Endothelial cell of umbilical vein (primary cell): ENCODE measurements at regions not wholly inside any gene's neighbourhood (a gene's known extent, or its start where the extent isn't known, plus 50 kb on each side); places are given as distances from the start of the nearest gene placed in this dataset.

Source experiments
- BruUV-seq: library from RNA; stranded (reverse); fragments of 400-500 nt; replicated peaks from 2 replicates; lab custom pipeline; 2021; lab: Mats Ljungman, UMichigan
- CTCF ChIA-PET: fragments of 300-600, 350-600 bp; sonication (Branson Sonifier 250); formaldehyde crosslinking; loops from one replicate; lab custom pipeline; 2021; ENCODE audit warnings: antibody characterized with exemption, inconsistent platforms; lab: Charles Lee
- POLR2A ChIA-PET: fragments of 300-600, 350-600 bp; sonication (Branson Sonifier 250); formaldehyde crosslinking; loops from one replicate; lab custom pipeline; 2021; ENCODE audit warnings: antibody characterized with exemption, inconsistent platforms; lab: Charles Lee
- DNase-seq: peaks from one replicate; pipeline ENCODE4 v3.0.0-alpha.2; 2011; ENCODE audit warnings: low read depth, low spot score
- FAIRE-seq: peaks from 2 replicates; lab custom pipeline; 2011; peaks lifted over from hg19 to GRCh38; lab: Jason Lieb, UNC
- H2AFZ ChIP-seq: 2 replicates; pipeline ENCODE4 v1.6.0; 2012; ENCODE audit warnings: low read depth, low read length, control low read depth, inconsistent platforms
- H3K27ac ChIP-seq: 2 replicates; pipeline ENCODE4 v1.5.1; 2011; ENCODE audit warnings: low read depth, mild to moderate bottlenecking, control low read depth, low read length, moderate library complexity; ENCODE audit not compliant: insufficient read depth
- H3K27me3 ChIP-seq, 2 experiments: 2 replicates each; pipeline versions ENCODE4 v1.6.0 to v1.6.1; 2011; ENCODE audit warnings: low read length in 2 of 2, mixed read lengths in 1 of 2; ENCODE audit not compliant: control insufficient read depth in 2 of 2, insufficient read depth in 2 of 2
- H3K36me3 ChIP-seq, 2 experiments: 2 replicates in 1 of 2; 3 replicates in 1 of 2; pipeline ENCODE4 v1.5.1; 2011; ENCODE audit warnings: low read length in 2 of 2, mild to moderate bottlenecking in 1 of 2, moderate library complexity in 1 of 2; ENCODE audit not compliant: control insufficient read depth in 2 of 2, insufficient read depth in 2 of 2; ENCODE audit errors: extremely low read depth in 1 of 2
- H3K4me1 ChIP-seq: 3 replicates; pipeline ENCODE4 v1.5.1; 2011; ENCODE audit warnings: mild to moderate bottlenecking, low read length; ENCODE audit not compliant: control insufficient read depth, insufficient read depth; ENCODE audit errors: extremely low read depth
- H3K4me2 ChIP-seq: 2 replicates; pipeline ENCODE4 v1.6.1; 2011; ENCODE audit warnings: low read length, control low read depth, mixed read lengths; ENCODE audit not compliant: insufficient read depth
- H3K4me3 ChIP-seq, 3 experiments: fragments of 200-600 bp in 1 of 3; sonication (generic), shearing (Covaris generic) in 1 of 3; replicated peaks in 1 of 3; 2 replicates each; pipeline ENCODE4 v1.5.1; 2011 to 2016; ENCODE audit warnings: control low read depth in 3 of 3, low read length in 3 of 3, mild to moderate bottlenecking in 2 of 3, inconsistent platforms in 1 of 3, low read depth in 1 of 3, moderate library complexity in 1 of 3; ENCODE audit not compliant: insufficient read depth in 1 of 3
- H3K79me2 ChIP-seq: 2 replicates; pipeline ENCODE4 v1.6.0; 2012; ENCODE audit warnings: low read length, inconsistent platforms; ENCODE audit not compliant: control insufficient read depth, insufficient read depth
- H3K9ac ChIP-seq: replicated peaks from 2 replicates; pipeline ENCODE3; 2011; ENCODE audit warnings: low read length, control low read depth; ENCODE audit not compliant: insufficient read depth; ENCODE audit errors: extremely low read depth
- H3K9me1 ChIP-seq: replicated peaks from 3 replicates; pipeline ENCODE4 v1.6.0; 2011; ENCODE audit warnings: mild to moderate bottlenecking, low read length; ENCODE audit not compliant: control insufficient read depth, insufficient read depth; ENCODE audit errors: extremely low read depth
- H3K9me3 ChIP-seq: replicated peaks from 2 replicates; pipeline ENCODE4 v1.5.1; 2012; ENCODE audit warnings: low read length, inconsistent platforms; ENCODE audit not compliant: control insufficient read depth, insufficient read depth
- H4K20me1 ChIP-seq: replicated peaks from 2 replicates; pipeline ENCODE3; 2011; ENCODE audit warnings: mild to moderate bottlenecking, low read length; ENCODE audit not compliant: control insufficient read depth, insufficient read depth; ENCODE audit errors: extremely low read depth
- EZH2 ChIP-seq: IDR thresholded peaks from 2 replicates; pipeline ENCODE4 v1.6.1; 2012; ENCODE audit warnings: borderline replicate concordance, low read depth, mild to moderate bottlenecking, moderate library complexity, low read length, inconsistent platforms; ENCODE audit not compliant: severe bottlenecking
- FOS ChIP-seq: IDR thresholded peaks from 2 replicates; pipeline ENCODE4 v1.6.1; 2011; ENCODE audit warnings: mild to moderate bottlenecking, low read length, moderate library complexity, borderline replicate concordance; ENCODE audit not compliant: insufficient read depth
- GATA2 ChIP-seq: IDR thresholded peaks from 2 replicates; pipeline ENCODE4 v1.7.0; 2011; ENCODE audit warnings: low read depth, mild to moderate bottlenecking, moderate library complexity, mixed read lengths, low read length; ENCODE audit not compliant: insufficient read length, insufficient read depth
- JUN ChIP-seq: IDR thresholded peaks from 2 replicates; pipeline ENCODE4 v1.6.1; 2011; ENCODE audit warnings: borderline replicate concordance, low read depth; ENCODE audit not compliant: insufficient read length, insufficient read depth
- MYC ChIP-seq: IDR thresholded peaks from one replicate; pipeline ENCODE4 v1.6.1; 2011; ENCODE audit warnings: mild to moderate bottlenecking, low read depth, low read length
- POLR2A ChIP-seq: IDR thresholded peaks from 2 replicates; pipeline ENCODE4 v1.6.1; 2012; ENCODE audit warnings: low read depth, mild to moderate bottlenecking, control low read depth, low read length
- POLR2AphosphoS5 ChIP-seq: IDR thresholded peaks from 2 replicates; pipeline ENCODE4 v1.6.1; 2012; ENCODE audit warnings: low read depth, mild to moderate bottlenecking, control low read depth, low read length, moderate library complexity; ENCODE audit not compliant: insufficient read depth
- dilution Hi-C: fragments of 300-500 bp; cut with MboI; formaldehyde crosslinking; loops from one replicate; pipeline ENCODE4 v1.15.0; 2019; ENCODE audit warnings: low sequenced_read_pairs; ENCODE audit not compliant: extremely low pct_ligation_motif_present
- intact Hi-C: fragments of 100-400 bp; cut with micrococcal nuclease; formaldehyde crosslinking; loops from one replicate; pipeline ENCODE4 v1.10.0; 2022
- TF ChIP-seq, protein P1 (sequence below), 2 donors: IDR thresholded peaks; 1 replicate in 1 of 2; 2 replicates in 1 of 2; pipeline ENCODE4 v1.5.1; 2011; ENCODE audit warnings: low read length in 2 of 2, mild to moderate bottlenecking in 2 of 2, moderate library complexity in 2 of 2, control low read depth in 1 of 2, inconsistent platforms in 1 of 2, low read depth in 1 of 2; ENCODE audit not compliant: insufficient read depth in 1 of 2; ENCODE audit errors: extremely low read depth in 1 of 2
- TF ChIP-seq, protein P2 (sequence below): IDR thresholded peaks from 2 replicates; pipeline ENCODE4 v1.6.1; 2011; ENCODE audit not compliant: insufficient read depth, insufficient read length

DNA sequence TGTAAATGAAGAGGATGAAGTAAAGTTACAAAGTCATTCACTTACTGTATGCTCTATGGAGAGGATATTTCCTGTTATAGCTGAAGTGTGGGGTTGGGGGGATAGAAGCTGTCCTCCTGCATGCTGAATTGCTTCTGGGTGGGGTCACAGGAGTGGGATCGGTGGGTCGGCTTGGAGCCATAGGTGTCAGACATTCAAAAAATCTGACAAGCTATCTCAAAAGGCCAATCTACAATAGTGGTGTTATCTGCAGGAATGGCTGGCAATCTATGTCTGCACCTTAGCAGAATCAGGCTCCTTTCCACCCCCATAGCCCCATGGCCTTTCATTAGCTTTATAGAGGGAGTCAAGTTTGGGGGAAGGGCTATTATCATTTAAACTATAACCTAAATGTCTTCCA is 104.9 kb downstream of the ABCC12 start:
- Histone ChIP-seq H3K27me3 (peaks cover 0 to 2% of the 10 kb centered on the region in 2 experiments), H3K79me2 (no peaks in the 10 kb centered on the region), H3K9me3 (no peaks in the 10 kb centered on the region), H2AFZ (no peak overlapping the region), H3K9me1 (no peaks in the 10 kb centered on the region), H3K27ac (no peak overlapping the region), H3K36me3 (no peaks in the 10 kb centered on the region), H3K9ac (no peak overlapping the region), H4K20me1 (no peaks in the 10 kb centered on the region), H3K4me2 (no peak overlapping the region), H3K4me1 (no peaks in the 10 kb centered on the region), H3K4me3 (no peak overlapping the region)
- no peak for DNase-seq
- POLR2A ChIA-PET, result no interaction called here
- CTCF ChIA-PET, result interaction anchor here (1.1 kb wide), 1 partner anchor 907 kb away, joined by 4 read pairs; the partner anchor contains the start of gene NETO2
- no TSS peak for BruUV-seq
- no peak for FAIRE-seq
- dilution Hi-C loops (no loop called here), intact Hi-C loops (loop anchor here (10.0 kb wide), 1 partner anchor 1106 kb away; no protein-coding TSS in a partner anchor)
- TF ChIP-seq POLR2AphosphoS5 (no peak), JUN (no peak), EZH2 (no peak), MYC (no peak), GATA2 (no peak), FOS (no peak), POLR2A (no peak)
- TF ChIP-seq, protein P1, sequence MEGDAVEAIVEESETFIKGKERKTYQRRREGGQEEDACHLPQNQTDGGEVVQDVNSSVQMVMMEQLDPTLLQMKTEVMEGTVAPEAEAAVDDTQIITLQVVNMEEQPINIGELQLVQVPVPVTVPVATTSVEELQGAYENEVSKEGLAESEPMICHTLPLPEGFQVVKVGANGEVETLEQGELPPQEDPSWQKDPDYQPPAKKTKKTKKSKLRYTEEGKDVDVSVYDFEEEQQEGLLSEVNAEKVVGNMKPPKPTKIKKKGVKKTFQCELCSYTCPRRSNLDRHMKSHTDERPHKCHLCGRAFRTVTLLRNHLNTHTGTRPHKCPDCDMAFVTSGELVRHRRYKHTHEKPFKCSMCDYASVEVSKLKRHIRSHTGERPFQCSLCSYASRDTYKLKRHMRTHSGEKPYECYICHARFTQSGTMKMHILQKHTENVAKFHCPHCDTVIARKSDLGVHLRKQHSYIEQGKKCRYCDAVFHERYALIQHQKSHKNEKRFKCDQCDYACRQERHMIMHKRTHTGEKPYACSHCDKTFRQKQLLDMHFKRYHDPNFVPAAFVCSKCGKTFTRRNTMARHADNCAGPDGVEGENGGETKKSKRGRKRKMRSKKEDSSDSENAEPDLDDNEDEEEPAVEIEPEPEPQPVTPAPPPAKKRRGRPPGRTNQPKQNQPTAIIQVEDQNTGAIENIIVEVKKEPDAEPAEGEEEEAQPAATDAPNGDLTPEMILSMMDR (IDR thresholded peaks at IDR 0.05; ENCODE audit: extremely low read depth in 1 of 2, insufficient read depth in 1 of 2, low read depth in 1 of 2, low read length in 2 of 2), result no peak
- TF ChIP-seq, protein P2, sequence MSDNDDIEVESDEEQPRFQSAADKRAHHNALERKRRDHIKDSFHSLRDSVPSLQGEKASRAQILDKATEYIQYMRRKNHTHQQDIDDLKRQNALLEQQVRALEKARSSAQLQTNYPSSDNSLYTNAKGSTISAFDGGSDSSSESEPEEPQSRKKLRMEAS, result no peak
